AG08395 (cell line): ENCODE measurements at regions not wholly inside any gene's neighbourhood (a gene's known extent, or its start where the extent isn't known, plus 50 kb on each side); places are given as distances from the start of the nearest gene placed in this dataset.
"Not testable (repeated sequence)": the region's sequence is repeated elsewhere in the genome, so short reads cannot be mapped to it uniquely, and the experiment has no call there.

ENCODE experiments used
- DNase-seq: peaks from one replicate; pipeline ENCODE4 v3.0.0; 2012; ENCODE audit warnings: mixed read lengths, low spot score

DNA sequence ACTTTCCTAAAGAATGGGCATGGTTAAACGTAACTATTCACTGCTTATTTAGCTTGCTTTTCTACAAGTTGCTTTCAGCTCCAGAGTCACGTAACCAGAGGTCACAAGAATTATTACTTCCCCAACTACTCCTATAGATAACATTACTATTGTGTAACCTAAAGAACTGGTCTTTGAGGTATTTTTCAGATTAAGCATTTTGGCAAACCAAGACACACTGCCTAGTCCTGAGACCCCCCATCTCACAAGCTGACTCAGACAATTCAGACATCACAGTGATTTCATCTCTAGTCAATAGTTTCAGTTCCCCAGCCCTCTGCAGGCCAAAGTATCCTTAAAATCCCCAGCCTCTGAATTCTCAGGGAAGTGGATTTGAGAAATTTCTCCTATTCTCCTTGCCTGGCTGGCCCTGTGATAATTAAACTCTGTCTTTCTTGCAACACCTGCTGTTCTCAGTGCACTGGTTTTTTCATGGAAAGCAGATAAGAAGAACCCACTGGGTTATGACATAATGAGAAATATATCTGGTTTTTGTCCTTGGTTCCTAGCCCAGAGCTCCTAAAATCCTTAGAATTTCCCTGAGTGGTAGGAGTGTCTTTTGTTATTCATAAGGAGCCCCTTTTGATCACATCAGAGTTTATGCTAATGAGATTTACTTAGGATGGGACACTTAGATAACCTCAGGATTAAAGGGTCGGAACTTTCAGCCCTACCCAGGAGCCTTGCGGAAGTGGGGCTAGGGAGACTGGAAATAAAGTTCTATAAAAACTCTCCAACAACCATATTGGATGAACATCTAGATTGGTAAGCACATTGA is 1310.8 kb upstream of the CHAC2 start:
- DNase-seq = no peak

DNA sequence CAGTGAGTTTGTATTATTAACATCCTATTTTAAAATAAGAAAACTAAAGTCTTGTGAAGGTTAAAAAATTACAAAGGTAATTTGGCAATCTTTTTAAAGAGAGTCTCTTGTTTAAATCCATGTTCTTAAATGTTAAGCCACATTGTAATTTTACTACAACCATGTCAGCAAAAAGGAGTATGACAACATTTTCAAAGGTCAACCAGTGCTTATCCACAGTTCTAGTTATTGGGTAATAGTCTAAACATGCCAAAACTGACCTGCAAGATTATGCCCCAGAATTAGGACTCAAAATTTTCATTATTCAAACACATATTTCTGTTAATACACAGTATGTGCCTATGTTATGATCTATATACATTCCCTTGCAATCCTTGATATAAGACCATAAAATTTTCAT is 1312.6 kb upstream of the CHAC2 start:
- no peak for DNase-seq

DNA sequence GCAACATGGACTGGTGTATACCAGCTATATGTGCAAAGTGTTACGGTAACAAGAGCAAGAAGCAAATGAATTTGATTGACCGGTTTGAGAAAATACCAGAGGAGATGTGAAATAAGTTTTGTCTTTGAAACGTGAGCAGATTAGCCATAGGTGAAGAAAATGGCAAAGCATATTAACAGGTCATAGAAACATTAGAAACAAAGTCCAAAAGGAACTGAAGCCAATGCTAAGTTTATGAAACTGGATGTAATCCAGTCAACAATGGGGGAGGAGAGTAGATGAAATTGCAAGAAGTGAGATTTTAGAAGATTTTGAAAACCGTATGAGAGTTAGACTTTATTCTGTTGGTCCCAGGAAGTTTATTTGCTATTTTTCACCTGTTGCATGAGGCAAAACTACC is 1315.4 kb upstream of the CHAC2 start:
- DNase-seq = no peak

DNA sequence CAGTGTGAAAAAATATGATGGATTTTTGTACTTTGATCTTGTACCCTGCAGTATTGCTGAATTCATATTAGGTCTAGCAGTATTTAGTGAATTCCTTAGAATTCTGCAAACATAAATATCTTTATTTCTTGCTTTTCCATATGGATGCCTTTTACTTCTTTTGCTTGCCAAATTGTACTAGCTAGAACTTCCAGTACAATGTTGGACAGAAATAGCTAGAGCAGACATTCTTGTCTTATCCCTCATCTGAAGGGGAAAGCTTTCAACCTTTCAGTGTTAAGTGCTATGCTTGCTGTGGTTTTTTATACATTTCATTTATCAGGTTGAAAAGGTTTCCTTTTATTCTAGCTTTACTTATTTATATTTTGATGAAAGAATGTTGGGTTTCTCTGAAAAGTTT is 1321.9 kb upstream of the CHAC2 start:
- no peak for DNase-seq

DNA sequence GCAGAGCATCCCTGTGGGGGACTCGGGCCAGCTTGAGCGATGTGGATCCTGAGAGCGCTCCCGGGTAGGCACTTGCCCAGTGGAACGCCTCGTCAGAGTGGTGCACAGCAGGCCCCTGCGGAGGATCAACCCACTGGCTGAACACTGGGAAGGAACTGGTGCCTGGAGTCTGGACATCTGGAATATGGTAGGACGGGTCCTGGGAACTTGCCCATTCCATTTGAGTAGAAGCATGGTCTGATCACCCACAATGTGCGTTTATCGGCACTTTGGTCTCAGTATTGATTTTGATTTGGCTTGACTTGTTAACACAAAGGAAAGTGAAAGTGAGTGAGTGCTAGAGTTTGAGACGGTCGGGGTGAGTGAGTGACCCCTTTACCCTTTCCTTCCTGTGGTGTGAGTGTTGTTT is 1336.2 kb upstream of the CHAC2 start:
- no peak for DNase-seq

DNA sequence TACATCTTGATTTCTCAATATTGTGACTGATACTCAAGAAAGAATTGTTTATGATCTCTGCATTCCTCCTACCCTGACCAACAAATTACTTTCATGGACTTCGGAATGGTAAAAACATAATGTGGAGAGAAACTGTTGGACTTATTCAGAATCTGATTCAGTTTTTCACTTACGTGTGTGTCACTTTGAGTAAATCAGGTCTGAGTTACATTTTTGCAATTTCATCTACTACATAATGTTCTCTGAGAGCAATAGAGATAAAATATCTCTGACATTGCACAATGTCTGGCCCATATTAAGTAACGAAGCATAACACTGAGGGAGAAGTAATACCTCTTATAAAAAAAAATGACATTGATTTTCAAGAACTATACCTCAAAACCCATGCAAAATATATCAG is 1337.9 kb upstream of the CHAC2 start:
- no peak for DNase-seq

DNA sequence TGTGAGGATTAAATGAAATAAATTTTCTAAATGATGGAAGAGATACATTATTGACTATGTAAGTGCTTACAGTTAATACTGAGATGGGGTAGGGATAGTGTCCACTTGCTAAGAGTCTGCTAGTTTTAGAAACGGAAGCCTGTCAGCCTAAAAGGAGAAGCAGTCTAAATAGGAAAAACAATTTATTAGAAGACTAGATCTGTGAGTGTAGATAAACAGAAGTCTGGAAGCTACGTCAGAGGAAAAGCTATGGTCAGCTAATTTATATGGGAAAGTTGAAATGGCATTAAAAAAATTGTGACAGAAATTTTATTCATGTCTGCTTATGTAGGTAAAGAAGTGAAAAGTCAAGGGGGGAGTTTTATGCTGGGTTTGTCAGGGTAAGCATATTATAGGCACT is 1338.4 kb upstream of the CHAC2 start:
- DNase-seq = no peak

DNA sequence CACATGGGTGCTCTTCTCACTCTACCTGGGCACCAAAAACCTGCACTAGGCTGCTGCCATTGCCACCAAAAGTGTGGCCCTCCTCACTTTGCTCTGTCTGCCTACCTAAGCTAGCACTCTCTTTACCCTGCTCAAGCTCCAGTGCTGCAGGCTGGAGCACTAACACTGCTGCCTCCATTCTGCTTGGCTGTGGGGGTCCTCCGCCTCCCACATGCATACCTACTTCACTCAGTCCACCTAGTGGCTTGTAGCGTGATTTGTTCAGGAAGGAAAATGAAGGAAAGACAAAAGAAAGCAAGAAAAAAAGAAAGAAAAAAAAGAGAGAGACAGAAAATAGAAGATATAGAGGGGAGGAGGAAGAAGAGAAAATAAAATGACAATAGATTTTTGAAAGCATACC is 1339.4 kb upstream of the CHAC2 start:
- no peak for DNase-seq

DNA sequence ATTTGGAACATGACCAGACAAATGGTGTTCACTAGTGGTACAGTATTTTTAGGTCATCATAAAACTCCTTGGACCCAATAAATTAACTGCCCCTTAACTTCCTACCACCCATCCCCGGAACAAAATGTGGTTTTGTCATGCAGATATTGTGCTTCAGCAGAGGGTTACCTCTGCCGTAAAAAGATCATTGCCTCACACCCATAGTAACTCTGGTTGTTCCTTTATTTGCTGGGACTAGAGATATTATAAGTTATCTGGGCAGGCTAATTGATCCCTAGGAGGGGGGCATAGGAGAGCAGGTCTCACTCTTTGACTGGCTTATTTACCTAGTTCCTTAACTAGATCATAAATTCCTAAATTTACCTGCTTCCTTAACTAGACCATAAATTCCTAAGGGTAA is 1343.9 kb upstream of the CHAC2 start:
- DNase-seq = no peak

DNA sequence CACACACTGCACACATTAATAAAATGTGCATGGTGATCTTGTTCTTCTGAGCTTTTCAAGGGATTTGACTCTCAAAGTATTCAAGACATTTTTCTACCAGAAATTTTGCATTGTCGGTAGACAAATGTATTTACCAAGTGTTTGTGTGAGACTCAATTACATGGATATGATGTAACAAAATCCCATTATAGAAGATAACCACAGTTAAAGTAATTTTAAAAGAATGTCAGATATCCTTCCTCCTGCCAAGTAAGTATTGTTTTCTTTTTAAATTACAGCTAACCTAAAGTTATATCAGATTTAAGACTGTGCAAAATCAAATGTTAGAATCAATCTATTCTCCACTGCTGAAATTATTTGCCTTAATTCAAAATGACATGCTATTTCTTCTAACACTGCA is 1344.5 kb upstream of the CHAC2 start:
- no peak for DNase-seq

DNA sequence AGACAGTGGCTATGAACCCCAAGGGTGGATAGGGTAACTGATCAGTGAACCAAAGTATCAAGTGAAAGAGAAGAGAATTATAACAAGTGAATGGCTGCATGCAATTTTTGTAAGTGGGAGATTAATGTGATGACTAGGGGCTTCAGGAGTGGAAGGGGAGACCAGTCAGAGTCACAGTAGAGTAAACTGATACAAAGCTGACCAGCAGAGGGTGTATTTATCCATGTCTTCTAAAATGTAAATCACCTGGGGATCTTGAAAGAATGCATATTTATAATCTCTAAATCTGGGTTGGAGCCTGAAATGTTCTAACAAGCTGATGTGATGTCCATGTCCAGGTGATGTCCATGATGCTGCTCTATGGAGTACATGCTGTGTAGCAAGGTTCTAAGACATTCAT is 1351.3 kb upstream of the CHAC2 start:
- no peak for DNase-seq

DNA sequence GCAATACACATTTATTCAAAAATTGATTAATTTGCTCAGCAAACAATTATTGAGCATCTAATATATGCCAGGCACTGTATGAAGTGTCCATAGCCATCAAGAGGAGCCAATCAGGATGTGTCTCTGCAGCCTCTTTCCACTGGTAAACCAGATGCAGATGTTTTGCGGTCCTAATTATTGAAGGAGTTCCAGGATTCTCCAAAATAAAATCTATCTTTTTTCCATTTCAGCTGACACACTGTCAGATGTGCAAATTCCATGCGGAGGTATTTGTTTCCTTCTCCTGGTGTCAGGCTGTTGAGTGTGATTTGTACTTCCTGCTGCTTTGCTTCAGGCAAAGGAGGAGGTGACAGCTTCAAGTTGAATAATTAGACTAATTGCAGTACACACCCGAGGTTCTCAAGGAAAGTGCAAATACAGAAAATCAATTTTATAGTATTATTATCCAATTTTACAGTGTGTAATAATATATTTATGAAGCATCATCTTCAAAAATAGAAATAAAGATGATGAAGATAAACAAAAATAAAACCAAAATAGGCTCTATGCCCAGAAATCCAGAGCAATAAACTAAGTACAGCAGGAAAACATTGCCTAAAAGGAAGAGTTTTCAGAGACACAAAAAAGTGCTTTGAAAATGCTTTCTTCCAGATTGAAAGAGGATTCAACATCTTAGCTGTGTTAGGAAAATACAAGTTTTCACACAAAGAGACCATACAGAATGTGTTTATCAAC is 1352.9 kb upstream of the CHAC2 start:
- no peak for DNase-seq

DNA sequence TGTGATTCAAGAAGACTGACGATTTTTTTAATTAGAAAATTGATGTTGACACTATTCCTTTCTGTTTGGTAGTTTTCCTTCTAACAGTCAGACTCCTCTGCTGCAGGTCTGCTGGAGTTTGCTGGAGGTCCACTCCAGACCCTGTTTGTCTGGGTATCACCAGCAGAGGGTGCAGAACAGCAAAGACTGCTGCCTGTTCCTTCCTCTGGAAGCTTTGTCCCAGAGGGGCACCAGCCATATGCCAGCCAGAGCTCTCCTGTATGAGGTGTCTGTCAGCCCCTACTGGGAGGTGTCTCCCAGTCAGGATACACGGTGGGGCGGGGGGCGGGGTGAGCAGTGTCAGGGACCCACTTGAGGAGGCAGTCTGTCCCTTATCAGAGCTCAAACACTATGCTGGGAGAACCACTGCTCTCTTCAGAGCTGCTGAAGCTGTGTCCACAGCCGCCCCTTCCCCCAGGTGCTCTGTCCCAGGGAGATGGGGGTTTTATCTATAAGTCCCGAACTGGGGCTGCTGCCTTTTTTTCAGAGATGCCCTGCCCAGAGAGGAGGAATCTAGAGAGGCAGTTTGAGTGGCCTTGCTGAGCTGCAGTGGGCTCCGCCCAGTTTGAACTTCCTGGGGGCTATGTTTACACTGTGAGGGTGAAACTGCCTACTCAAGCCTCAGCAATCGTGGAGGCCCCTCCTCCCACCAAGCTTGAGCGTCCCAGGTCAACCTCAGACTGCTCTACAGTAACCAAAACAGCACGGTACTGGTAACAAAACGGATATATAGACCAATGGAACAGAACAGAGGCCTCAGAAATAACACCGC is 1358.1 kb upstream of the CHAC2 start:
- not testable (repeated sequence) for DNase-seq

DNA sequence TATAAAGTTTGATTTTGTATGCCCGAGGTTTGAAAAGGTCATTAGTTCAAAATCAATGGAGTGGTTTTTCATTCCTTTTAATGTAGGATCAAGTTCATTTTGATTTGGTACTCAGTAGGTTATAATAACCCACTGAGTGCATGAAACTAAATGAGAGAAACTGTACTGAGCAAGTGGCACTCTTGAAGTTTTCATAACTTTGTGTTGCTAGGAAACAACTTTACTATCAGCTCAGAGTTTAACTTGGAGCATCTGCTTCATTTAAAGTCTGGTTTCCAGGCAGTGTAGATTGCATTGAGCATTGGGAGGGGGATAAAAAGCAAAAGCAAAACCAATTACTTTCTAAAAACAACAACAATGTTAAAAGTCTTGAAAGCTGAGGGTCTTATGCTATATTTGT is 1361.6 kb upstream of the CHAC2 start:
- no peak for DNase-seq

DNA sequence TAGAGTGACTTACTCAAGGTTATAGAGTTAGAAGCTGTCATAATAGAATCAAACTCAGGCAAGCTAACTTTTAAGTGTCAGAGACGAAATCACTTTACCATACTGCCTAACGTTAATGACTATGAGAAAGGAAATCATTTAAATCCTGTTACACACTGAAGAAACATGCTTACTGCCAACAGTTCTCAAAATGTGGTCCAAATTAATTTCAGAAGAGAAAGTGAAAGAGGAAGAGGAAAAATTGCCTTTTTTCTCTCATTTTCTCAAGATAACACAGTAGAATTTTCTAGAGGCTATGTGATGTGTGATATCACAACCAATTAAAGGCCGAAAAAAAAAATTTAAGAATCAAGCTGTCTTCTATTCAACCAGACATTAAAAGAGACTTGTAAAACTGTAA is 1362.7 kb upstream of the CHAC2 start:
- DNase-seq = no peak

DNA sequence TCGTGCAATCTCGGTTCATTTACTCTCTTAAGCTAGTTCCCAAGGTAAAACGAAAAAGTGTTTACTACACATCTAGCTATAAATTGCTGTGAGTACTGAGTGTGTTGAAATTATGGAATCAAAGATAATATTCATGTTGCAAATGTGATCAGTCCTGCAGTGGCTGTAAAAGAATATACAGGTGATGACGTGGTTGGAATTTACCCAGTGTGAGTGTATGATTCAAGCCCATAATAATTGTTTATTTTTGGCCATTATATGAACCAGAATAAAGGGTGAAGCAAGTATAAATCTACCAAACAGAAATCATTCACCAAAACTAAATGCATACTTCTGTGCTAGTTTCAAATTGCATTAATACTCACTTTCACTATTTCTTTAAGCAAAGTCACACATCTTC is 1363.6 kb upstream of the CHAC2 start:
- no peak for DNase-seq

DNA sequence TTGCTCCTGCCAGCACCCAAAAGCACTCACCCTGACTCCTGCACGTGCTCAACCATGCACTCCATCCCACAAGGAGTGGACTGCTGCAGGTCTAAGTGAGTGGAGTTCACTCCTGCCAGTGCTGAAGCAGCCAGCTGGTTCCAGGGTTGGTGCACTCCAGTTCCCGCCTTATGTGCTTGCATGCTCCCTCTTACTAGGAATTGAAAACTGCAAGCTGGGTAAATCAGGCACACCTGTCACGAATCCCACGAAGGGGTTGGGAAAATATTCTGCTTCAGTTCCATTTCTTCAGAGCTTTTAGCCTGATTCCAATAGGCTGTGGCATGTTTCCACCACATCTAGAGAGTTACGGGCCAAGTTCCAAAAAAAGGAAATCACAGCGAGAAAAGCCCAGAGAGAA is 1365.5 kb upstream of the CHAC2 start:
- DNase-seq = no peak

DNA sequence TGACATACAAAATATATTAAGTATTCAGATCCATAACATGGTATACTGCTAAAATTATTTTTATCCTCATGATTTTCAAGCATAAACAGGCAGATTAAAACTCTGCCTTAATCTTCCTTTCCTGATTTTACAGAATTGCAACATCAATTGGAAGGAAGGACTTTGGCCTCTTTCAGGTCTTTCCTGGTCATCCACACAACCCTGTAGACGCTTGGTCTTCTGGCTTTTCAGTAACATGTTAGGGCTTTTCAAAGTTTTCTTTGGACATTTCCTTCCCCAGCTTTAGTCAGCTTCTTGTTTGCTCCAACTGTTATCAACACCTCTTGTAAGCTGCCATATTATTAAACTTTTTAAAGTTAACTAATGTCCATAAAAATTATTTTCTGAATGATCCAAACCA is 1364.9 kb upstream of the NRXN1 start:
- no peak for DNase-seq

DNA sequence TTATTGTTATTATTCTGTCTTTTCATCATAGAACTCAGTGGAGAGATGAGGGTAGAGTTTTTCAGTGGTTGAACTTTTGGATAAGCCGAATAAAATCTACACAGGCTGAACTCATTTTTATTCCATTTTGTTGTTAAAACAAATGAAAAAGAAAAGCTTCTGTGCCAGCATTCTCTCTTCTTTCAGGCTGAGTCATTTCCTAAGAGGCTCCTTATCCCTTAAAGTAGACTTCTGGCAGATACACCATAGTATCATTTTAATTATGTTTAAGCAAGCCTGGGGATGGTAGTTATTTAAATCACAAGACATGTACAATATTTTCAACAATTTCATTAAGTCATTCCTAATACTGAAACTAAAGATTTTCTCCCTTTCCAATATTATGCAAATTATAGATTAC is 1364.0 kb upstream of the NRXN1 start:
- DNase-seq = no peak

DNA sequence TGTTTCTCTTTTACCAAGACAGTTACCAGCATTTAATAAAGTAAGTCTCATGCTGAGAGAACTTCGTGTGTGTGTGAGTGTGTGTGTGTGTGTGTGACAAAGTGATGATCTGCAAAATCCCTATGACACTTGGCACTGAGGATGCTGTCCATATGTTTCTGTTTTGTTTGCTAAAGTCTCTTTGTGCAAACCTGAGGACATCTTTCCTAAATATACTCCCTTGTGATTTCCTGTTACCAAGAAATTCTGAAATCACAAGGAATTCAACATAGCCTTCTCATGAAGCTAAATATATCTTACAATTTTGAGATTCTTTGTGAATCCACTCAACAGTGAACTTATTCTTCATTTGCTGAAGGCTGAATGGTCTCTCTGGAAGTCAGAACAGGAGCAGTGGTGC is 1359.7 kb upstream of the NRXN1 start:
- DNase-seq = no peak

DNA sequence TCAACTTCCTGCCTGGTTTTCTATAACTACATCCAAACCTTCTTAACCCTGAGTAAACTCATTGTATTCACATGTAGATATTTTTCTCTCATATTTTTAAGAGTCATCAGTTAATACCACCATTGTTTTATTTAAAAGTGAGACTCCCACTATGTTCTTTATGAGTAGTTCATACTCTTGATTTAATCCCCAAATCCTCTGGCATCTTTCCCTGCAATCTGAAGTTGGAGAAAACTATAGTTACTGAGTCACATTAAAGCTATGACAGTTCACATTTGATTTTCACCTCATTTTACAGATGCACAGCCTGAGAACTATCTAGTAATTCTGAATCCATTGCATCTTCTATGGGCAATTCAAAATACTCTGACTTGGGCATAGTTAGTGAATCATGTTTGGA is 1358.7 kb upstream of the NRXN1 start:
- DNase-seq = no peak

DNA sequence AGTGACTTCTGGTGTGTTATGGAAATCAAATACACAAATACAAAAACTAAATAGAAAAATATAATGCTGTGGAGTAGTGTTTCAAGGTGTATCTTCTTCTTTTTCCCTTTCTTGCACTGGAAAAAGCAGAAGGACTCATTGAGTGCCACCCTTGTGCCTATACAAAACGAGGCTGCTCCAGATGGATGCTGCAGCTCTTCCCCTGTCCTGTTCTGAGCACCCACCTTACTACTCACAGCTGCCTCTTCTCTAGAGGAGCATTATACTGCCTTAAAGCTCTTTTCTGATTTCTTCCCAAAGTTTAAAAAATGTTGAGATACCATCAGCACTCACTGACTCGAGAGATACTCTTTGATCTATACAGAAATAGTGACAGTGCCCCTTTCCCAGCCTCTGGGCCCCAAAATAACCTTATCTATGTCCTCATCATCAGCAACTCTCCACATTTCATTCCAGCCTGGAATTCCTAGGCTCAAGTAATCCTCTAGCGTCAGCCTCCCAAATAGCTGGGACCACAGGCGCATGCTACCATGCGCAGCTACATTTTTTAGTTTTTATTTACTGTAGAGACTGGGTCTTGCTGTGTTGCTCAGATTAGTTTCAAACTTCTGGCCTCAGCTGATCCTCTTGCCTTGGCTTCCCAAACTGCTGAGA is 1356.1 kb upstream of the NRXN1 start:
- DNase-seq = no peak
